Frontal cortex (tissue), 3 donors: ENCODE measurements at regions not wholly inside any gene's neighbourhood (a gene's known extent, or its start where the extent isn't known, plus 50 kb on each side); places are given as distances from the start of the nearest gene placed in this dataset.

Source experiments
- DNase-seq, 2 donors: peaks; one replicate each; pipeline ENCODE4 v3.0.0; 2012; ENCODE audit warnings: low spot score in 2 of 2
- FAIRE-seq: peaks from 2 replicates; lab custom pipeline; 2012; peaks lifted over from hg19 to GRCh38; lab: Jason Lieb, UNC
- donor health status: control.
- donor health status: control.
- donor health status: control.

DNA sequence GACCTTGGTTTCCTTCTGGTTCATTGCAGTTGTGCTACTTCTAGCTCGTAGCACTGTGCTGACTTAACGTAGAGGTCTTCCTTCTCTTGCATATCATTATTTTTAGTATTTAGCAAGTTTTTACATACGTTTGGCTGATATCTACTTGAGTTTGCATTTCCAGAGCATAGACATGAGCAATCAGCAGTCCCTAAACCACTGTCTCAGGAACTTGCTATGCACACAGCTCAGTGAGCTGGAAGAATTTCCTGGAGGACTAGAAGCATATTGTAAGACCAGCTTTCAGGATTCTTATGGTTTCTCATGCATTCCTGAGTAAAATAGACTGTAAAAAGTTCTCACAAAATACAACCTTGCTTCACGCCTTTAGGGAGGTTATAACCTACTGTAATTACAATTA, 226.7 kb upstream of the PDGFD start:
- FAIRE-seq (no peak), DNase-seq (no peak)

GRCh38 chr11:104385884-104386283, 221.9 kb upstream of the PDGFD start:
- FAIRE-seq = peak; percentile 17
- no peak for DNase-seq

GRCh38 chr11:104380358-104380757, 216.4 kb upstream of the PDGFD start:
- FAIRE-seq (no peak), DNase-seq (no peak)

GRCh38 chr11:104372111-104372510, 208.2 kb upstream of the PDGFD start:
- FAIRE-seq = no peak
- DNase-seq = no peak

GRCh38 chr11:104370478-104370877, 206.5 kb upstream of the PDGFD start:
- no peak for FAIRE-seq
- no peak for DNase-seq

DNA sequence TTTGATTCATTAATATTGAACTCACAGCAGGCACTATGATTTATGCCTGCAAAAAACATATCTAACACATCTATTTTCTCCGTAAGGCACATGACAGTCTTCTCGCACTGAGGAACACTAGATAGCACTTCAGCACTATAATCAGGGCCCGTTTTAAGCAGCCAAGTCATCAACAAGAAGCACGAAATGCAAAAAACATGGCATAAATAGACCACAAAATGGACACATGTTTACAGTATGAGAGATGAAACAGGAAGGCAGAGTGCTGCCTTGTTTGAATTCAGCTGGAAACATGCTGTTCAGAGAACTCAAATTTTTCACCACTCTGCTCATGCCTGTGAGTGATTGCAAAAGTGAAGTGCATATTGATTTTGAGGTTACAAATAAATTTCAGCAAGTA, 205.8 kb upstream of the PDGFD start:
- no peak for DNase-seq
- no peak for FAIRE-seq

DNA sequence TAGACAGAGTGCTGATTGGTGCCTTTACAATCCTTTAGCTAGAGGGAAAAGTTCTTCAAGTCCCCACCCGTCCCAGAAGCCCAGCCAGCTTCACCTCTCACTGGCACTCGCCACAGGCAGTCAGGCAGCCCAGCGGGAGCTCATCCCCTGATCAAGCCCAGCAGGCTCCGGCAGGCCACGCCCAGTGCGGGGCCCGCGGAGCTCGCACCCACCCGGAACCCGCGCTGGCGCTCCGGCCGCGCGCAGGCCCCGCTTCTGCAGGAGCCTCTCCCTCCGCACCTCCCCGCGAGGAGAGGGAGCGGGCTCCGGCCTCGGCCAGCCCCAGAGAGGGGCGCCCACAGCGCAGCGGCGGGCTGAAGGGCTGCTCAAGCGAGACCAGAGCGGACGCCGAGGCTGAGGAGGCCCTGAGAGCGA, 202.4 kb upstream of the PDGFD start:
- DNase-seq (no peak), FAIRE-seq (no peak)

GRCh38 chr11:104365676-104366075, 201.7 kb upstream of the PDGFD start:
- no peak for DNase-seq
- FAIRE-seq = no peak

DNA sequence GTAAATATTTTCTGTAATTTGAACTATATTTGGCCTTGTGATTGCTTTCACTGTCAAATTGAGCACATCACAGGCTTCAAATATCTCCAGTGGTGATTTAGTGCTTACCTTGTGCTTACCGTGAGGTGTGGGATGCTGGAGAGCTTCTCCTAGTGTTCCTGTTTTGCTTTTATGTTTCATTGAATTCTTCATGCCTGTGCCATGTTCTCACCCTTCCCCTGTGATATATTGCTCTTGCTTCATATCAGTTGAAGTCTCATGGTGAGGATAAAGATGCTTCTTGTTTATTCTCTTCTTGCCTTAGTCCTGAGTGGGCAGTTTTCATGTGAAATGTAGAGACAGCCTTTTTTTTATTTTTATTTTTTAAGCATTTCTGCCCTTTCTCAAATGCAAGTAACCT, 198.0 kb upstream of the PDGFD start:
- FAIRE-seq = no peak

DNA sequence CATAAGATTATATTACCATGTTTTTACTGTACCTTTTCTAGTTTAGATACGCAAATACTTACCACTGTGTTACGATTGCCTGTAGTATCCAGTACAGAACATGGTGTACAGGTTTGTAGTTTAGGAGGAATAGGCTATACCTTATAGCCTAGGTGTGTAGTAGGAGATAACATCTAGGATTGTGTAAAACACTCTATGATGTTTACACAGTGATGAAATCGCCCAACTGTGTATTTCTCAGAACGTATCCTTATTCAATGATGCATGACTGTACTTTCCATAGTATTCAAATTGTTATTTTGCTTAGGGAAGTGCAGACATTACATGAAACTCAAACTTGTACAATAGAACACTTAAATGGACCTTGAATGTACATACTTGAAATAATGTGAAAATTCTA, 188.1 kb upstream of the PDGFD start:
- no peak for DNase-seq
- FAIRE-seq = no peak

More for the DNA sequence above, 198.0 kb upstream of the PDGFD start:
- no peak for DNase-seq

DNA sequence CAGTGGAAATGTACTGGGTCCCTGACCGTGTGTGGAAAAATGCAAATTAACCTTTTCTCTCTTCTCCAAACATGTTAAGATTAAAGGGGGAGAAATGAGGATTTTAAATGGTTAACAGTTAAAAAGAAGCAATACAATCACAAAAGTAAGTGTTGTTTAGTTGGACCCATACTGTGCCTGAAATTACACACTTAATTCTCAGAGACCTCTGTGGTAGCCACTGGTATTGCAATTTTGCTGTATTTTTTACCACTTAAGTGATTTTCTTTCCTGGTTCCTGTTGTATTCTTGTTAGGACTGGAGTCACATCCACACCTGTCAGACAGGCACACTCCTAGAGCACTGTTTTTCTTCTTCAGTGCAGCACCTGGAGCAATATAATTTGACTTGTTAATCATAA, 179.6 kb upstream of the PDGFD start:
- DNase-seq (no peak), FAIRE-seq (no peak)

DNA sequence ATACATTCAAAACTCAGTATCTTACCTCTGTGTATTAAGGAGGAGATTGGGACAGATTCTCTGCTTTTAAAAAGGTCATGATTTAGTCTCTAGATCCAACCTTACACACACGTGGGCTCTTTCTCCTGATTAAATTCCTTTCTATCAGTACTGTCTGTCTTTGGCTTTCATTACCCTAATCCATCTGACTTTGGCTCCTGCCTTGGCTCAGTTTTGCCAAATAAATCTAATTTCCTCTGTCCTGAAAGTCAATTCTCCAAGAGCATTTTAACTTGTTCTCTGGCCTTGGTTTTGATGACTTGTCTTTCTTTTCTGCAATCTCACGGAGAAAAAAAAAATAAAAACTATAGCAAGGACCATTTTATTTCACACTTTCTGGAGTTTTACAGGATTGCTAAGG, 176.6 kb upstream of the PDGFD start:
- DNase-seq (no peak), FAIRE-seq (no peak)

DNA sequence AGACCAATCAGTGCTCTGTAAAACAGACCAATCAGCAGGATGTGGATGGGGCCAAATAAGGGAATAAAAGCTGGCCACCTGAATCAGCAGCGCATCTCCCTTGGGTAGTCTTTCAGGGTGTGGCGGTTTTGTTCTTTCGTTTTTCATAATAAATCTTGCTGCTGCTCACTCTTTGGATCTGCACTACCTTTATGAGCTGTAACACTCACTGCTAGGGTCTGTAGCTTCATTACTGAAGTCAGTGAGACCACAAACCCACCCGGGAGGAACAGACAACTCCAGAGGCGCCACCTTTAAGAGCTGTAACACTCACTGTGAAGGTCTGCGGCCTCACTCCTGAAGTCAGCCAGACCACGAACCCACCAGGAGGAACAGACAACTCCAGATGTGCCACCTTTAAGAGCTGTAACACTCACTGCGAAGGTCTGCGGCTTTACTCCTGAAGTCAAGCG, 175.5 kb upstream of the PDGFD start:
- no peak for DNase-seq
- FAIRE-seq = no peak

- FAIRE-seq (no peak), DNase-seq (no peak)
Observed at GRCh38 chr11:104338186-104338585, 174.2 kb upstream of the PDGFD start.

DNA sequence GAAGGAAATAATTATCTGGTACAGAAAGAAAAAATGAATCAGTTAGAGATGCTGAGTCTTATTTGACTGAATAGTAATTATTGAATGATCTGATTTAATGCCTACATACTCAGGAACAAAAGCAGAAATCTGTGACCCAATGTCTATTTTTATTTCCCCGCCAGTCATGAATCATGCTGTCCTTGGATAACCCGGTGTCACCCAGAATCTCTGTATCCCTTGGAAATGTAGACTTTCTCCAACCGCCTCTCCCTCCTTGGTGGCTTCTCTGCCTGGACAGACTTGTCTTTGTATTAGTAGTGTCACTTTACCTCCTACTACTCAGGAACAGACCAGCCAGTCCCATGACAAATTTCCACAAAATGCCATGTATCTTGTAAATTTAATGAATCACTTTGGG, 173.3 kb upstream of the PDGFD start:
- DNase-seq = no peak
- FAIRE-seq = no peak

DNA sequence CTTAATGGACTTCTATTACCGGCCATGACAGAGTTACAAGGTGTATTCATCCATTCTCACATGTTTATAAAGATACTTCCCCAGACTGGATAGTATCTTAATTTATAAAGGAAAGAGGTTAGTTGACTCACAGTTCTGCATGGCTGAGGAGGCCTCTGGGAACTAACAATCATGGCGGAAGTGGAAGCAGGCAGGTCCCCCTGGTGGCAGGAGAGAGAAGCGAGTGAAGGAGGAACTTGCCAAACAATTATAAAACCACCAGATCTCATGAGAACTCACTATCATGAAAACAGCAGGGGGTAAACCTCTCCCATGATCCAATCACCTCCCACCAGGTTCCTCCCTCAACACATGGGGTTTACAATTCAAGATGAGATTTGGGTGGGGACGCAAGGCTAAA, 170.0 kb upstream of the PDGFD start:
- FAIRE-seq = no peak
- no peak for DNase-seq

GRCh38 chr11:104332110-104332509, 168.2 kb upstream of the PDGFD start:
- FAIRE-seq = no peak
- no peak for DNase-seq

DNA sequence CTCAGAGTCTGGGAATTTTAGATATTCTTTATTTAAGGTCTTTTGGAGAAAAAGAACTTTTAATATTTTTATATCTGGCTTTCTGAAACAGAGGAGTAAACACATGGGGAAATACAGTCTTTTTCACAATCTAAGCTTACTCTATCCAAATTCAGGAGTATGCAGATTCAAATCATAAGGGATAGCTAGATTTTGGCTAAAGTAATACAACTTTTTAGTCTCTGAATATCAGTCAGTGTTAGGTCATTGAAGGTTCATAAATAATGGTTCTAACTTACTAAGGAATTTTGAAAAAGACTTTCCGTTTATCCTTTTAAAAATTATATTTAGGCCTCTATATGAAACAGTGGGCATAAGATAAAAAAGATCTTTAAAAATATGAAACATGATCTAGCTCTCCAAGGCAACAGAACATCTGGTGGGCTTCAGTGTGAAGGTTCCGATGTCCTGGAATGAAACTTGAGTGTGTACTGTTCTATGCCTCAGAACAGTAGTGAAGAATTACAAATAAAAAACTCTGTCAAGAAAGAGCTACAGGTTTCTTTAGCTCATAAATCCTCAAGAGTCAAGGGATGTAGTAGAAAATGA, 165.2 kb upstream of the PDGFD start:
- DNase-seq (no peak), FAIRE-seq (no peak)

- DNase-seq (no peak), FAIRE-seq (no peak)
Observed at GRCh38 chr11:104328512-104328907, 164.6 kb upstream of the PDGFD start.

GRCh38 chr11:104327861-104328511, 164.0 kb upstream of the PDGFD start:
- no peak for FAIRE-seq

DNA sequence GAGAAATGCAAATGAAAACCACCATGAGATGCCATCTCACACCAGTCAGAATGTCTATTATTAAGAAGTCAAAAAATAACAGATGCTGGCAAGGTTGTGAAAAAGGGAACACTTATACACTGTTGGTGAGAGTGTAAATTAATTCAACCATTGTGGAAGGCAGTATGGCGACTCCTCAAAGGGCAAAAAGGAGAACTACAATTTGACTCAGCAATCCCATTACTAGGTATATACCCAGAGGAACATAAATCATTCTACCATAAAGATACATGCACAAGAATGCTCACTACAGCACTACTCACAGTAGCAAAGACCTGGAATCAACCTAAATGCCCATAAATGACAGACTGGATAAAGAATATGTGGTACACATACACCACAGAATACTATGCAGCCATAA, 161.1 kb upstream of the PDGFD start:
- FAIRE-seq (no peak), DNase-seq (no peak)

More at GRCh38 chr11:104327861-104328511, 164.0 kb upstream of the PDGFD start:
- no peak for DNase-seq

GRCh38 chr11:104324276-104324675, 160.3 kb upstream of the PDGFD start:
- FAIRE-seq = no peak
- no peak for DNase-seq
